HFF-Myc (cell line): ENCODE measurements at regions not wholly inside any gene's neighbourhood (a gene's known extent, or its start where the extent isn't known, plus 50 kb on each side); places are given as distances from the start of the nearest gene placed in this dataset.

ENCODE experiments used
- DNase-seq: peaks from one replicate; pipeline ENCODE4 v3.0.0-alpha.2; 2011; ENCODE audit warnings: low read depth; ENCODE audit errors: extremely low read depth
- H3K4me3 ChIP-seq: replicated peaks from 2 replicates; pipeline ENCODE4 v1.5.1; 2011; ENCODE audit warnings: low read depth, mild to moderate bottlenecking, control low read depth, low read length
- TF ChIP-seq, protein P1 (sequence below): IDR thresholded peaks from 2 replicates; pipeline ENCODE4 v1.5.1; 2012; ENCODE audit warnings: mild to moderate bottlenecking, low read depth, low read length, control low read depth; ENCODE audit errors: missing control alignments

DNA sequence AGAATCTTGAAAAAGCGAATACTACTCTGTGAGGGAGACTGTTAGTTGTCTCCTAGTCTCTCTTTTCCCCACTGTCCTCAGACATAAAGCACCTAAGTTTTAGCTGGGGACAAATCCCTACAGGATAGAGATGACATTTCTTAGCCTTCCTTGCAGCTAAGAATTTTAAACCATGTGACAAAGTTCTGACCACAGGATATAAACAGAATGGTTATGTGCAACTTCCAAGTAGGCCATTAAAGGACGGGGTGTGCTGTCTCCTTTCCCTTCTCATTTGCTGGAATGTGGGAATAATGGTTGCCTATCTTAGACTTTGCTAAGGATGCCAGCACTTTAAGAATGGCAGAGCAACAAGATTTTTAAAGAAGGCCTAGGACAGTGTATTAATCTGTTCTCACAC, 74.9 kb upstream of the PRPS1L1 start:
- no peak for DNase-seq
- TF ChIP-seq, protein P1, sequence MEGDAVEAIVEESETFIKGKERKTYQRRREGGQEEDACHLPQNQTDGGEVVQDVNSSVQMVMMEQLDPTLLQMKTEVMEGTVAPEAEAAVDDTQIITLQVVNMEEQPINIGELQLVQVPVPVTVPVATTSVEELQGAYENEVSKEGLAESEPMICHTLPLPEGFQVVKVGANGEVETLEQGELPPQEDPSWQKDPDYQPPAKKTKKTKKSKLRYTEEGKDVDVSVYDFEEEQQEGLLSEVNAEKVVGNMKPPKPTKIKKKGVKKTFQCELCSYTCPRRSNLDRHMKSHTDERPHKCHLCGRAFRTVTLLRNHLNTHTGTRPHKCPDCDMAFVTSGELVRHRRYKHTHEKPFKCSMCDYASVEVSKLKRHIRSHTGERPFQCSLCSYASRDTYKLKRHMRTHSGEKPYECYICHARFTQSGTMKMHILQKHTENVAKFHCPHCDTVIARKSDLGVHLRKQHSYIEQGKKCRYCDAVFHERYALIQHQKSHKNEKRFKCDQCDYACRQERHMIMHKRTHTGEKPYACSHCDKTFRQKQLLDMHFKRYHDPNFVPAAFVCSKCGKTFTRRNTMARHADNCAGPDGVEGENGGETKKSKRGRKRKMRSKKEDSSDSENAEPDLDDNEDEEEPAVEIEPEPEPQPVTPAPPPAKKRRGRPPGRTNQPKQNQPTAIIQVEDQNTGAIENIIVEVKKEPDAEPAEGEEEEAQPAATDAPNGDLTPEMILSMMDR: no peak
- H3K4me3 ChIP-seq: no peak overlapping the region

DNA sequence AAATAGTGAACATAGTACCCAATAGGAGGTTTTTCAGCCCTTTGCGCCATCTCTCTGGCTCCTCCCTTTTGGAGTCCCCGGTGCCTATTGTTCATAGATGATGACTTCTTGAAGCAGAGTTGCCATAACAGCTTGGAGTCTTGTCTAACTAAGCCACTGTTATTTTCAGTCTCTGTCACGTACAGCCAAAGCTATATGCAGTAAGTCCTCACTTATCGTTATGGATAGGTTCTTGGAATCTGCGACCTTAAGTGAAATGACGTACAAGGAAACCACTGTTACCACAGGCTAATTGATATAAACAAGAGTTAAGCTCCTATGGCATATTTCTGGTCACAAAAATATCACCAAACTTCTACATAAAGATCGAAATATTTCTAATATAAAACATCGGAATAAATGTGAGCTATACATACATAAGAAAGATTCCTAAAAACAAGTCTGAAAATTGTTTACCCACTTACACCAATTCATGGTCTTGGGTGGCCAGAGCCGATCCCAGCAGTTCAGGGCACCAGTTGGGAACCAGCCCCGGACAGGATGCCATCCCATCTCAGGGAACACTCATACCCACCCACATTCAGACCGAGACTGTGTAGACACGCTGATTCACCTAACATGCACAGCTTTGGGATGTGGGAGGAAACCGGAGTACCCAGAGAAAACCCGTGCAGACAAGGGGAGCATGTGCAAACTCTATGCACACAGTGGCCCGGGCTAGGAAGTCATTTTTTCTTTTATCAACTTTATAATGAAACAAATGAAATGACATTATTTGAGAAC, 76.0 kb upstream of the PRPS1L1 start:
- DNase-seq: no peak
- TF ChIP-seq, protein P1: no peak
- no peak overlapping the region for H3K4me3 ChIP-seq

DNA sequence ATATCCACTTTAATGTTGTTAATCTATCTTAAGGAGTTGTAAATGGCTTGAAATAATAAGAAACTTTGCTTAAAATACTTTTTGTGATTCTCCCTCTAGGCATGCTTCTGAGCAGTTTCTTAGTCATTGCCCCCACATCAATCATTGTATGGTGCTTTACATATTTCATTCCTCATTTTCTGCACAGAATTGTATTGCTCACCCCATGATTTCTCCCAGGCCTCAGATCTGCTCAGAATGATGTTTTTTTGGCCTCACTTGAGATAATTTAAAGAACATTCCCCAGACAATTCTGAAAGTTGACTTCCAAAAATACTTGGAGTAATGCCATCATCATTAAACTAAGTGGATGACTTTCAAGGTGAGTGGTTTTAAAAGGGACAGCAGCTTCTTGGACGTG, 82.1 kb upstream of the PRPS1L1 start:
- TF ChIP-seq, protein P1: no peak
- DNase-seq: no peak
- no peak overlapping the region for H3K4me3 ChIP-seq

DNA sequence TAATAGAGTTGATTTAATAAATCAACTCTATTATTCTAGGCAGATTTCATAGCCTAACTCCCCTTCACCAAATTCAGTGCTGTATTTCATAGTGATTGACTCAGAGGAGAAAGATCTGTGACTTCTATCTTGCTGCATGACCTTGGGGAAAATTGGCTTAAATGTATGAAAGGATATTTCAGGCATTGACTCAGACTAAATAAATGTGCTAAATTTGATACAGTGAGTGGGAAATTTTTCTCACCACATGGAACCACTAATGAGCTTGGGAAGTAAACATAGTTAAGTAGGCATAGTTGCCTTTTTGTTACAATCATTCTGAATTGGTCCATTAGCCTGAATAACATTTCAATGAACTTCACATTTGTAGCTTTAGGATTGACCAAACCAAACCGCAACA, 89.0 kb upstream of the PRPS1L1 start:
- no peak for DNase-seq
- no peak overlapping the region for H3K4me3 ChIP-seq
- TF ChIP-seq, protein P1: no peak

DNA sequence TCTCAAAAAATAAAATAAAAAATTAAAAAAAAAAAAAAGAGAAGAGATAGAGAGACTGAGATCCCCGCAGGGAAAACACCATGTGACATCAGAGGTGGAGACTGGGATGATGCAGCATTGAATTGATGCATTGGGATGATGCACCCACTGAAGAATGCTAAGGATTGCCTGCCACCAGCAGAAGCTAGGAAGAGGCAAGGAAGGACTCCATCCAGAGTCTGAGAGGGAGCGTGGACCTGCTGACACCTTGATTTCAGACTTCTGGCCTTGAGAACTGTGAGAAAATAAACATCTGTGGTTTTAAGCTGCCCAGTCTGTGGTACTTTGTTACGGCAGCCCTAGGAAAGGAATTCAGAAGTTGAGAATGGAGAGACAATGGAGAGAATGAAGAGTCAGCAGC, 89.8 kb upstream of the PRPS1L1 start:
- no peak overlapping the region for H3K4me3 ChIP-seq
- TF ChIP-seq, protein P1: no peak
- DNase-seq: no peak

DNA sequence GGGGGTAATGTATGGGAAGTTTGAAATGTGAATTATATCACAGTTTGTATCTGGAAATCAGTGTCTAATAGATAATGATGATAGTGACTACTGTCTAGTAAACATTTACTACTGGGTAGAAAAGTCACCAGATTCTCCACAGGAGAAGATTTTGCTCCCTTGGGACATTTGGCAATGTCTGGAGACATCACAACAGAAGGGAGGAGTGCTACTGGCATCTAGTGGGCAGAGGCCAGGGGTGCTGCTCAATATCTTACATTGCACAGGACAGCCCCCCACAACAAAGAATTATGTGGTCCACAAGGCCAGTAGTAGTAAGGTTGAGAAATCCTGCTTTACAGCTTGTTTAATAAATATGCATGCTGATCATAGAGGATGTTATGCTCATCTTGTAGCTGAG, 92.3 kb upstream of the PRPS1L1 start:
- no peak overlapping the region for H3K4me3 ChIP-seq
- TF ChIP-seq, protein P1: peak; percentile 32
- DNase-seq: no peak

DNA sequence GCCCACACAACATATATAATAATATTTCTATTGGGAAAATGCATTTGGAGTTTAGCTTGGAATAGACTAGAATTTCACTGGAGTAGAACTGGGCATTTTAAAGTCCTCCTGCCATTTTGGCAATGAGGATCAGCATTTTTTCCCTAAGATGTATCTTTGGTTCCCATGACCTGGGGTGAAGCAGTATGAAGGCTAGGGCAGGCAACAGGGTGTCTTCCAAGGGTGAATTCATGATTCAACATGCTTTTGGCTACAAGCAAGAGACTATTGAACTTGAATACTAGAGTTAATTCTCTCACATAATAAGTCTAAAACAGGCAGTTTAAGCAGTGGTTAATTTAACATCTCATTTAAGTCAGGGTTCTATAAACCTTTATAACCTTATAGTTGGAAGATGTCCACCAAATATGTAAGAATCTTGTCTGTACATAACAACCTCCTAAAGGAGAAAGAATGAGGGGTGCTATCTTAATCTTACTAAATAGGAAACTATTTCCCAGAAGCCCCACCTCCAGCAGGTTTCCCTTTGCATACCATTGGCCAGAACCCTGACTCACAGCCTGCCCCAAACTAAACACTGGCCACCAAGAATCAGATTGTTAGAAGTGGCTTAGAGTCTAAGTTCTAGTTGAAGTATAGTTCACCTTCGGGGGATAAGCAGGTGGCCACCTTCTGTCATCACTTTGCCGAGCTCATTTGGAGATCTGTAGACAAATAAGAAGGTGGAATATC, 96.0 kb upstream of the PRPS1L1 start:
- DNase-seq: no peak
- H3K4me3 ChIP-seq: no peak overlapping the region
- TF ChIP-seq, protein P1: no peak
